Suprapubic skin (tissue), 3 donors: ENCODE measurements at regions not wholly inside any gene's neighbourhood (a gene's known extent, or its start where the extent isn't known, plus 50 kb on each side); places are given as distances from the start of the nearest gene placed in this dataset.

Experiments
- EP300 ChIP-seq: sonication (generic); formaldehyde crosslinking; IDR thresholded peaks from one replicate; pipeline ENCODE4 v1.6.1; 2017; ENCODE audit warnings: antibody characterized with exemption
- TF ChIP-seq, protein P1 (sequence below), 2 donors: fragments of 200-600 bp in 1 of 2; fragments of 450-650 bp in 1 of 2; sonication (generic) in 1 of 2; IDR thresholded peaks; one replicate each; pipeline ENCODE4 v1.5.1; 2016 to 2019; ENCODE audit warnings: antibody characterized with exemption in 2 of 2, mild to moderate bottlenecking in 1 of 2, moderate library complexity in 1 of 2

DNA sequence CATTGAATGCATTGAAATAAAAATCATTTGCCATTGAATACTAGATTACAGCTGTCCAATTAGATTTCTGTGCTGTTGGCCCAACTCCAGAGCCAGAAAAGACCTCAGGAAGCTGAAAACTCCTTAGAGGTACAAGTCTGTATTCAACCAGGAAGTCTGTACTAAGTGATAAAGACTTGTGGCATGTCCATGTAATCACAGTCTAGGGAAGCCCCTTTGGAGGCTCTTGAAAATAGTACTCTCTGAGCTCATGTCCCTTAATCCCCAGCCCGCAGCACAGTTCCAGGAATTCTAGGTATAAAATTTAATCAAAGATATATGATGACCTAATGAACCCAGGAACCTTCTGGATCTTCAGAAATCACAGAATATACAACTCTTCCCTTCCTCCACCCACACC, 279.4 kb downstream of the RSL24D1 start:
- TF ChIP-seq, protein P1, sequence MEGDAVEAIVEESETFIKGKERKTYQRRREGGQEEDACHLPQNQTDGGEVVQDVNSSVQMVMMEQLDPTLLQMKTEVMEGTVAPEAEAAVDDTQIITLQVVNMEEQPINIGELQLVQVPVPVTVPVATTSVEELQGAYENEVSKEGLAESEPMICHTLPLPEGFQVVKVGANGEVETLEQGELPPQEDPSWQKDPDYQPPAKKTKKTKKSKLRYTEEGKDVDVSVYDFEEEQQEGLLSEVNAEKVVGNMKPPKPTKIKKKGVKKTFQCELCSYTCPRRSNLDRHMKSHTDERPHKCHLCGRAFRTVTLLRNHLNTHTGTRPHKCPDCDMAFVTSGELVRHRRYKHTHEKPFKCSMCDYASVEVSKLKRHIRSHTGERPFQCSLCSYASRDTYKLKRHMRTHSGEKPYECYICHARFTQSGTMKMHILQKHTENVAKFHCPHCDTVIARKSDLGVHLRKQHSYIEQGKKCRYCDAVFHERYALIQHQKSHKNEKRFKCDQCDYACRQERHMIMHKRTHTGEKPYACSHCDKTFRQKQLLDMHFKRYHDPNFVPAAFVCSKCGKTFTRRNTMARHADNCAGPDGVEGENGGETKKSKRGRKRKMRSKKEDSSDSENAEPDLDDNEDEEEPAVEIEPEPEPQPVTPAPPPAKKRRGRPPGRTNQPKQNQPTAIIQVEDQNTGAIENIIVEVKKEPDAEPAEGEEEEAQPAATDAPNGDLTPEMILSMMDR (IDR thresholded peaks at IDR 0.05), result no peak
- TF ChIP-seq EP300, result no peak
